B cell (primary cell): ENCODE measurements at regions not wholly inside any gene's neighbourhood (a gene's known extent, or its start where the extent isn't known, plus 50 kb on each side); places are given as distances from the start of the nearest gene placed in this dataset.

ENCODE experiments used
- EZH2 ChIP-seq: IDR thresholded peaks from 2 replicates; pipeline ENCODE4 v1.6.1; 2012; ENCODE audit warnings: borderline replicate concordance, low read depth, mild to moderate bottlenecking, moderate library complexity, low read length; ENCODE audit not compliant: insufficient read depth, poor library complexity, severe bottlenecking
- TF ChIP-seq, protein P1 (sequence below): fragments of 200-600 bp; IDR thresholded peaks from one replicate; pipeline ENCODE4 v1.8.0; 2022; ENCODE audit warnings: antibody characterized with exemption, mild to moderate bottlenecking

DNA sequence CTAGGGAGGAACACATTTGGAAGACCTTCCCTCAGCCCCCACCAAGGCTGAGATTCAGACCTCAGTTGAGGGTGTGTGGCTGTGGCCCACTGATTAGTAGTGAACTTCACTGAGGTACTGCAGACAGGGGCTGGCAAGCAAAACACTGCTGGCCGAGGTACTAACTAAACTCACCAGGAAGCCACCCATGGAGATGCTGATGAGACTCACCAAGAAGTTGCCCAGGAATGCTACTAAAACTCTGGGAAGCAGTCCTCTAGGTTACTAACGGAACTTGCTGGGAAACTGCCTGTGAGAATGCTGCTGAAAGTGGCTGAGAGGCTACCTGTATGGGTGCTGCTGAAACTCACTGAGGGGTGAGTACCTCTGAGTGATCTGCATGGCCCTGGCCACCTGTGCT, 372.4 kb upstream of the RPS6KA3 start:
- TF ChIP-seq, protein P1, sequence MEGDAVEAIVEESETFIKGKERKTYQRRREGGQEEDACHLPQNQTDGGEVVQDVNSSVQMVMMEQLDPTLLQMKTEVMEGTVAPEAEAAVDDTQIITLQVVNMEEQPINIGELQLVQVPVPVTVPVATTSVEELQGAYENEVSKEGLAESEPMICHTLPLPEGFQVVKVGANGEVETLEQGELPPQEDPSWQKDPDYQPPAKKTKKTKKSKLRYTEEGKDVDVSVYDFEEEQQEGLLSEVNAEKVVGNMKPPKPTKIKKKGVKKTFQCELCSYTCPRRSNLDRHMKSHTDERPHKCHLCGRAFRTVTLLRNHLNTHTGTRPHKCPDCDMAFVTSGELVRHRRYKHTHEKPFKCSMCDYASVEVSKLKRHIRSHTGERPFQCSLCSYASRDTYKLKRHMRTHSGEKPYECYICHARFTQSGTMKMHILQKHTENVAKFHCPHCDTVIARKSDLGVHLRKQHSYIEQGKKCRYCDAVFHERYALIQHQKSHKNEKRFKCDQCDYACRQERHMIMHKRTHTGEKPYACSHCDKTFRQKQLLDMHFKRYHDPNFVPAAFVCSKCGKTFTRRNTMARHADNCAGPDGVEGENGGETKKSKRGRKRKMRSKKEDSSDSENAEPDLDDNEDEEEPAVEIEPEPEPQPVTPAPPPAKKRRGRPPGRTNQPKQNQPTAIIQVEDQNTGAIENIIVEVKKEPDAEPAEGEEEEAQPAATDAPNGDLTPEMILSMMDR: no peak
- no peak for TF ChIP-seq EZH2
